HCT116 (cell line): ENCODE measurements at regions not wholly inside any gene's neighbourhood (a gene's known extent, or its start where the extent isn't known, plus 50 kb on each side); places are given as distances from the start of the nearest gene placed in this dataset.

Experiments
- ATAC-seq: fragments of 200-7000 bp; cut with Tn5 transposase; 2 replicates; pipeline ENCODE4 v1.9.1; 2020; ENCODE audit warnings: mild to moderate bottlenecking, moderate library complexity
- BruUV-seq: library from RNA; stranded (reverse); fragments of 400-500 nt; replicated peaks from 2 replicates; lab custom pipeline; 2021; lab: Mats Ljungman, UMichigan
- CTCF ChIA-PET: fragments of 300-600 bp; sonication (Branson Sonifier 250); formaldehyde crosslinking; loops from one replicate; lab custom pipeline; 2021; ENCODE audit warnings: antibody characterized with exemption; lab: Charles Lee
- POLR2A ChIA-PET: fragments of 300-600, 350-600 bp; sonication (Branson Sonifier 250); formaldehyde crosslinking; loops from one replicate; lab custom pipeline; 2021; ENCODE audit warnings: antibody characterized with exemption; lab: Charles Lee
- RAD21 ChIA-PET, 2 experiments: fragments of 300-600 bp; sonication (Branson Sonifier 250); formaldehyde crosslinking; loops; one replicate each; lab custom pipeline; 2023; ENCODE audit warnings: low total read pairs in 2 of 2; ENCODE audit not compliant: uncharacterized antibody in 2 of 2, unreplicated experiment in 2 of 2, low non-redundant PET in 1 of 2; lab: Charles Lee
- DNase-seq: peaks from one replicate; pipeline ENCODE4 v3.0.0-alpha.2; 2010; ENCODE audit warnings: low read depth, low spot score
- H2AFZ ChIP-seq: fragments of 200-600 bp; shearing (Covaris generic), sonication (generic); 2 replicates; pipeline ENCODE4 v1.6.1; 2017; ENCODE audit warnings: low read depth, mixed run types, mixed read lengths, antibody characterized with exemption, low read length; ENCODE audit not compliant: poor library complexity, severe bottlenecking
- H3K27ac ChIP-seq: 2 replicates; pipeline ENCODE4 v1.5.1; 2012; ENCODE audit warnings: low read depth, low read length
- H3K27me3 ChIP-seq: fragments of 200-600 bp; sonication (generic); 2 replicates; pipeline ENCODE4 v1.6.1; 2016; ENCODE audit warnings: mixed run types, low read length, mixed read lengths; ENCODE audit not compliant: insufficient read depth
- H3K36me3 ChIP-seq, 2 experiments: fragments of 200-500 bp in 1 of 2; fragments of 200-600 bp in 1 of 2; sonication (Bioruptor generic) in 1 of 2; sonication (generic) in 1 of 2; 2 replicates each; pipeline versions ENCODE4 v1.5.1 to v1.6.1; 2014 to 2016; ENCODE audit warnings: low read length in 2 of 2, inconsistent platforms in 1 of 2, mixed read lengths in 1 of 2, mixed run types in 1 of 2; ENCODE audit not compliant: insufficient read depth in 2 of 2, control insufficient read depth in 1 of 2
- H3K4me1 ChIP-seq, 2 experiments: fragments of 200-600 bp in 1 of 2; sonication (generic) in 1 of 2; 2 replicates each; pipeline versions ENCODE4 v1.5.1 to v1.6.1; 2012 to 2017; ENCODE audit warnings: low read length in 2 of 2, inconsistent platforms in 1 of 2, mild to moderate bottlenecking in 1 of 2, mixed read lengths in 1 of 2, mixed run types in 1 of 2, moderate library complexity in 1 of 2; ENCODE audit not compliant: insufficient read depth in 2 of 2, control insufficient read depth in 1 of 2
- H3K4me2 ChIP-seq: fragments of 200-600 bp; sonication (generic); 2 replicates; pipeline ENCODE4 v1.6.1; 2017; ENCODE audit warnings: mixed run types, low read length, mixed read lengths
- H3K4me3 ChIP-seq, 2 experiments: fragments of 200-600 bp in 1 of 2; sonication (generic) in 1 of 2; replicated peaks in 1 of 2; 2 replicates each; pipeline ENCODE4 v1.5.1; 2011 to 2016; ENCODE audit warnings: low read length in 2 of 2, control low read depth in 1 of 2, low read depth in 1 of 2, mild to moderate bottlenecking in 1 of 2, mixed read lengths in 1 of 2, mixed run types in 1 of 2
- H3K79me2 ChIP-seq: fragments of 200-600 bp; sonication (generic); 2 replicates; pipeline ENCODE4 v1.6.1; 2017; ENCODE audit warnings: mild to moderate bottlenecking, mixed run types, low read length, moderate library complexity, mixed read lengths; ENCODE audit not compliant: insufficient read depth
- H3K9ac ChIP-seq: fragments of 200-600 bp; sonication (generic); 2 replicates; pipeline ENCODE4 v1.6.1; 2016; ENCODE audit warnings: low read length, mixed read lengths
- H3K9me2 ChIP-seq: fragments of 200-600 bp; sonication (generic), shearing (Covaris generic); 2 replicates; pipeline ENCODE4 v1.6.1; 2017; ENCODE audit warnings: mixed run types, mild to moderate bottlenecking, moderate library complexity; ENCODE audit not compliant: insufficient read depth
- H3K9me3 ChIP-seq, 2 experiments: fragments of 200-500 bp in 1 of 2; fragments of 200-600 bp in 1 of 2; sonication (Bioruptor generic) in 1 of 2; sonication (generic) in 1 of 2; 2 replicates each; pipeline ENCODE4 v1.6.1; 2014 to 2017; ENCODE audit warnings: low read length in 2 of 2, mixed read lengths in 2 of 2, inconsistent platforms in 1 of 2, low read depth in 1 of 2, mild to moderate bottlenecking in 1 of 2, mixed run types in 1 of 2, moderate library complexity in 1 of 2; ENCODE audit not compliant: control insufficient read depth in 1 of 2, insufficient read depth in 1 of 2
- H4K20me1 ChIP-seq: fragments of 200-600 bp; sonication (generic), shearing (Covaris generic); 2 replicates; pipeline ENCODE4 v1.6.1; 2017; ENCODE audit warnings: mixed run types, mild to moderate bottlenecking, moderate library complexity; ENCODE audit not compliant: insufficient read depth
- CBX3 ChIP-seq: IDR thresholded peaks from 2 replicates; pipeline ENCODE4 v1.6.1; 2012; ENCODE audit warnings: low read depth
- EGR1 ChIP-seq: IDR thresholded peaks from 2 replicates; pipeline ENCODE4 v1.6.1; 2012; ENCODE audit warnings: low read depth
- EZH2 ChIP-seq: fragments of 200-600 bp; sonication (generic); IDR thresholded peaks from 2 replicates; pipeline ENCODE4 v1.6.1; 2017; ENCODE audit warnings: antibody characterized with exemption, mixed run types
- EZH2phosphoT487 ChIP-seq: fragments of 200-600 bp; IDR thresholded peaks from 2 replicates; pipeline ENCODE4 v1.6.1; 2018; ENCODE audit warnings: antibody characterized with exemption, borderline replicate concordance
- MAX ChIP-seq: IDR thresholded peaks from 2 replicates; pipeline ENCODE4 v1.6.1; 2012
- POLR2A ChIP-seq: IDR thresholded peaks from 2 replicates; pipeline ENCODE4 v1.7.0; 2011; ENCODE audit warnings: borderline replicate concordance; ENCODE audit not compliant: insufficient read depth, insufficient read length; ENCODE audit errors: extremely low read depth
- POLR2AphosphoS5 ChIP-seq: IDR thresholded peaks from 2 replicates; pipeline ENCODE4 v1.6.1; 2011; ENCODE audit warnings: mild to moderate bottlenecking, low read depth, low read length, moderate library complexity
- SIN3A ChIP-seq: IDR thresholded peaks from 2 replicates; pipeline ENCODE4 v1.6.1; 2012; ENCODE audit warnings: low read depth
- SP1 ChIP-seq: IDR thresholded peaks from 2 replicates; pipeline ENCODE4 v1.6.1; 2012; ENCODE audit warnings: low read depth
- YY1 ChIP-seq: IDR thresholded peaks from 2 replicates; pipeline ENCODE4 v1.6.1; 2011; ENCODE audit warnings: low read length, low read depth, moderate library complexity, mild to moderate bottlenecking; ENCODE audit not compliant: insufficient replicate concordance; ENCODE audit errors: extremely low read depth
- ZFX ChIP-seq: fragments of 450-650 bp; IDR thresholded peaks from 2 replicates; pipeline ENCODE4 v1.6.1; 2017
- ZNF274 ChIP-seq: fragments of 200-500 bp; sonication (Bioruptor generic); IDR thresholded peaks from 2 replicates; pipeline ENCODE4 v1.6.1; 2014; ENCODE audit warnings: mild to moderate bottlenecking, low read depth, low read length, inconsistent platforms
- intact Hi-C: fragments of 100-400 bp; cut with micrococcal nuclease; formaldehyde crosslinking; loops from 2 replicates; pipeline ENCODE4 v1.10.0; 2022
- TF ChIP-seq, protein P1 (sequence below), 3 experiments: fragments of 200-600 bp in 1 of 3; sonication (generic) in 1 of 3; IDR thresholded peaks in 2 of 3; conservative IDR thresholded peaks in 1 of 3; 2 replicates each; pipeline ENCODE4 v1.5.1; 2012 to 2017; ENCODE audit warnings: low read depth in 2 of 3, low read length in 2 of 3, antibody characterized with exemption in 1 of 3, borderline replicate concordance in 1 of 3, control low read depth in 1 of 3, mild to moderate bottlenecking in 1 of 3, mixed read lengths in 1 of 3, mixed run types in 1 of 3, moderate library complexity in 1 of 3; ENCODE audit not compliant: insufficient read depth in 1 of 3
- TF ChIP-seq, protein P2 (sequence below): IDR thresholded peaks from 2 replicates; pipeline ENCODE4 v1.6.1; 2012; ENCODE audit warnings: low read depth

DNA sequence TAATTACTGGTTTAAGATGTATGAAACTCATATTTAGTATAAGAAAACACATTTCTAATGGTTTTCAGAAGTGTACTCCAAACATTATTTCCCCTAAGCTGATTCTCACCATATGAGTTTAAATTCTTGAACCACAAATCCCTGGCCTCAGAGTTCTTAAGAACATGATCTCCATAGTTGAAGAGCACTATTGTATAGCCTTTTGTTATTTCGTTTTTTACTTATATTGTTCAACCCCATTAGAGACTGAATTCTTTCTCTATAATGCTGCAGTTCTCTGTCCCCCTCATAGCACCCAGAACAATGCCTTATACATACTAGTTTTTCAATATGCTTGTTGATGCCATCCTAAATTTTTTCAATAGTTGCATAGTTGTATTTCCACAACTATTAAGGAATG is 85.5 kb upstream of the TMEM17 start:
- Histone ChIP-seq H2AFZ (no peak overlapping the region), H3K27me3 (no peaks in the 10 kb centered on the region), H3K27ac (no peak overlapping the region), H3K9ac (no peak overlapping the region), H3K9me2 (no peaks in the 10 kb centered on the region), H3K9me3 (no peaks in the 10 kb centered on the region), H3K4me1 (no peaks in the 10 kb centered on the region; a peak in 1 of 4 replicates), H3K4me3 (no peak overlapping the region), H3K4me2 (no peak overlapping the region), H4K20me1 (no peaks in the 10 kb centered on the region), H3K79me2 (no peaks in the 10 kb centered on the region), H3K36me3 (no peaks in the 10 kb centered on the region)
- intact Hi-C loops, result no loop called here
- TF ChIP-seq, protein P1, sequence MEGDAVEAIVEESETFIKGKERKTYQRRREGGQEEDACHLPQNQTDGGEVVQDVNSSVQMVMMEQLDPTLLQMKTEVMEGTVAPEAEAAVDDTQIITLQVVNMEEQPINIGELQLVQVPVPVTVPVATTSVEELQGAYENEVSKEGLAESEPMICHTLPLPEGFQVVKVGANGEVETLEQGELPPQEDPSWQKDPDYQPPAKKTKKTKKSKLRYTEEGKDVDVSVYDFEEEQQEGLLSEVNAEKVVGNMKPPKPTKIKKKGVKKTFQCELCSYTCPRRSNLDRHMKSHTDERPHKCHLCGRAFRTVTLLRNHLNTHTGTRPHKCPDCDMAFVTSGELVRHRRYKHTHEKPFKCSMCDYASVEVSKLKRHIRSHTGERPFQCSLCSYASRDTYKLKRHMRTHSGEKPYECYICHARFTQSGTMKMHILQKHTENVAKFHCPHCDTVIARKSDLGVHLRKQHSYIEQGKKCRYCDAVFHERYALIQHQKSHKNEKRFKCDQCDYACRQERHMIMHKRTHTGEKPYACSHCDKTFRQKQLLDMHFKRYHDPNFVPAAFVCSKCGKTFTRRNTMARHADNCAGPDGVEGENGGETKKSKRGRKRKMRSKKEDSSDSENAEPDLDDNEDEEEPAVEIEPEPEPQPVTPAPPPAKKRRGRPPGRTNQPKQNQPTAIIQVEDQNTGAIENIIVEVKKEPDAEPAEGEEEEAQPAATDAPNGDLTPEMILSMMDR (IDR thresholded peaks at IDR 0.05 in 2 of 3, conservative IDR thresholded peaks at IDR 0.05 in 1 of 3; ENCODE audit: borderline replicate concordance in 1 of 3, insufficient read depth in 1 of 3, low read depth in 2 of 3, low read length in 2 of 3), result no peak
- TF ChIP-seq EGR1, result no peak
- no peak for TF ChIP-seq CBX3
- no peak for TF ChIP-seq ZNF274
- TF ChIP-seq EZH2, result no peak
- TF ChIP-seq EZH2phosphoT487, result no peak
- TF ChIP-seq YY1, result no peak
- TF ChIP-seq ZFX, result no peak
- TF ChIP-seq SIN3A, result no peak
- TF ChIP-seq, protein P2, sequence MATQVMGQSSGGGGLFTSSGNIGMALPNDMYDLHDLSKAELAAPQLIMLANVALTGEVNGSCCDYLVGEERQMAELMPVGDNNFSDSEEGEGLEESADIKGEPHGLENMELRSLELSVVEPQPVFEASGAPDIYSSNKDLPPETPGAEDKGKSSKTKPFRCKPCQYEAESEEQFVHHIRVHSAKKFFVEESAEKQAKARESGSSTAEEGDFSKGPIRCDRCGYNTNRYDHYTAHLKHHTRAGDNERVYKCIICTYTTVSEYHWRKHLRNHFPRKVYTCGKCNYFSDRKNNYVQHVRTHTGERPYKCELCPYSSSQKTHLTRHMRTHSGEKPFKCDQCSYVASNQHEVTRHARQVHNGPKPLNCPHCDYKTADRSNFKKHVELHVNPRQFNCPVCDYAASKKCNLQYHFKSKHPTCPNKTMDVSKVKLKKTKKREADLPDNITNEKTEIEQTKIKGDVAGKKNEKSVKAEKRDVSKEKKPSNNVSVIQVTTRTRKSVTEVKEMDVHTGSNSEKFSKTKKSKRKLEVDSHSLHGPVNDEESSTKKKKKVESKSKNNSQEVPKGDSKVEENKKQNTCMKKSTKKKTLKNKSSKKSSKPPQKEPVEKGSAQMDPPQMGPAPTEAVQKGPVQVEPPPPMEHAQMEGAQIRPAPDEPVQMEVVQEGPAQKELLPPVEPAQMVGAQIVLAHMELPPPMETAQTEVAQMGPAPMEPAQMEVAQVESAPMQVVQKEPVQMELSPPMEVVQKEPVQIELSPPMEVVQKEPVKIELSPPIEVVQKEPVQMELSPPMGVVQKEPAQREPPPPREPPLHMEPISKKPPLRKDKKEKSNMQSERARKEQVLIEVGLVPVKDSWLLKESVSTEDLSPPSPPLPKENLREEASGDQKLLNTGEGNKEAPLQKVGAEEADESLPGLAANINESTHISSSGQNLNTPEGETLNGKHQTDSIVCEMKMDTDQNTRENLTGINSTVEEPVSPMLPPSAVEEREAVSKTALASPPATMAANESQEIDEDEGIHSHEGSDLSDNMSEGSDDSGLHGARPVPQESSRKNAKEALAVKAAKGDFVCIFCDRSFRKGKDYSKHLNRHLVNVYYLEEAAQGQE, result no peak
- no peak for TF ChIP-seq MAX
- TF ChIP-seq POLR2AphosphoS5, result no peak
- no peak for TF ChIP-seq SP1
- no peak for TF ChIP-seq POLR2A
- ATAC-seq, result no peak
- BruUV-seq, result no TSS peak
- DNase-seq, result no peak
- ChIA-PET POLR2A (no interaction called here), CTCF (no interaction called here), RAD21 (no interaction called here)
